ENCODE measurements at regions not wholly inside any gene's neighbourhood (a gene's known extent, or its start where the extent isn't known, plus 50 kb on each side); places are given as distances from the start of the nearest gene placed in this dataset.

GRCh38 chr5:158463938-158464337, 605.0 kb upstream of the CLINT1 start:
- TF ChIP-seq CTCF (IDR thresholded peaks at IDR 0.05; ENCODE audit: control extremely low read depth, extremely low read depth, low read depth, missing control alignments) = no peak
- ChIA-PET POLR2A (no interaction called here), CTCF (interaction anchor here (1.0 to 1.2 kb wide), 3 partner anchors 14 to 60 kb away, joined by 3 read pairs; no protein-coding TSS in a partner anchor)
- DNase-seq (ENCODE audit: extremely low spot score) = no peak

- ChIA-PET CTCF (interaction anchor here (1.2 kb wide), 2 partner anchors 13 to 15 kb away, joined by 3 read pairs; no protein-coding TSS in a partner anchor), POLR2A (no interaction called here)
- TF ChIP-seq CTCF (IDR thresholded peaks at IDR 0.05; ENCODE audit: control extremely low read depth, extremely low read depth, low read depth, missing control alignments) = no peak
- no peak for DNase-seq (ENCODE audit: extremely low spot score)
Measured at GRCh38 chr5:158463188-158463587, 604.2 kb upstream of the CLINT1 start.

- TF ChIP-seq CTCF (IDR thresholded peaks at IDR 0.05; ENCODE audit: control extremely low read depth, extremely low read depth, low read depth, missing control alignments) = no peak
- POLR2A ChIA-PET = no interaction called here
- CTCF ChIA-PET = interaction anchor here (1.2 kb wide), 1 partner anchor 13 kb away, joined by 3 read pairs; no protein-coding TSS in a partner anchor
- no peak for DNase-seq (ENCODE audit: extremely low spot score)
Measured at GRCh38 chr5:158462349-158463114, 603.6 kb upstream of the CLINT1 start.

GRCh38 chr5:158461240-158461854, 602.4 kb upstream of the CLINT1 start:
- ChIA-PET CTCF (no interaction called here), POLR2A (no interaction called here)
- no peak for DNase-seq (ENCODE audit: extremely low spot score)
- TF ChIP-seq CTCF (IDR thresholded peaks at IDR 0.05; ENCODE audit: control extremely low read depth, extremely low read depth, low read depth, missing control alignments) = no peak

GRCh38 chr5:158458086-158458485, 599.1 kb upstream of the CLINT1 start:
- no peak for DNase-seq (ENCODE audit: extremely low spot score)
- TF ChIP-seq CTCF (IDR thresholded peaks at IDR 0.05; ENCODE audit: control extremely low read depth, extremely low read depth, low read depth, missing control alignments) = no peak
- CTCF ChIA-PET = interaction anchor here (1.1 to 2.0 kb wide), 3 partner anchors 10 to 16 kb away, joined by 3 to 10 read pairs (median 3); no protein-coding TSS in a partner anchor
- POLR2A ChIA-PET = no interaction called here

- no peak for DNase-seq (ENCODE audit: extremely low spot score)
- ChIA-PET POLR2A (no interaction called here), CTCF (interaction anchor here (1.0 to 2.0 kb wide), 6 partner anchors 8 to 105 kb away, joined by 3 to 10 read pairs (median 3); no protein-coding TSS in a partner anchor)
- TF ChIP-seq CTCF (IDR thresholded peaks at IDR 0.05; ENCODE audit: control extremely low read depth, extremely low read depth, low read depth, missing control alignments) = no peak
Measured at GRCh38 chr5:158456756-158457155, 597.8 kb upstream of the CLINT1 start.
